ENCODE measurements at regions not wholly inside any gene's neighbourhood (a gene's known extent, or its start where the extent isn't known, plus 50 kb on each side); places are given as distances from the start of the nearest gene placed in this dataset.

DNA sequence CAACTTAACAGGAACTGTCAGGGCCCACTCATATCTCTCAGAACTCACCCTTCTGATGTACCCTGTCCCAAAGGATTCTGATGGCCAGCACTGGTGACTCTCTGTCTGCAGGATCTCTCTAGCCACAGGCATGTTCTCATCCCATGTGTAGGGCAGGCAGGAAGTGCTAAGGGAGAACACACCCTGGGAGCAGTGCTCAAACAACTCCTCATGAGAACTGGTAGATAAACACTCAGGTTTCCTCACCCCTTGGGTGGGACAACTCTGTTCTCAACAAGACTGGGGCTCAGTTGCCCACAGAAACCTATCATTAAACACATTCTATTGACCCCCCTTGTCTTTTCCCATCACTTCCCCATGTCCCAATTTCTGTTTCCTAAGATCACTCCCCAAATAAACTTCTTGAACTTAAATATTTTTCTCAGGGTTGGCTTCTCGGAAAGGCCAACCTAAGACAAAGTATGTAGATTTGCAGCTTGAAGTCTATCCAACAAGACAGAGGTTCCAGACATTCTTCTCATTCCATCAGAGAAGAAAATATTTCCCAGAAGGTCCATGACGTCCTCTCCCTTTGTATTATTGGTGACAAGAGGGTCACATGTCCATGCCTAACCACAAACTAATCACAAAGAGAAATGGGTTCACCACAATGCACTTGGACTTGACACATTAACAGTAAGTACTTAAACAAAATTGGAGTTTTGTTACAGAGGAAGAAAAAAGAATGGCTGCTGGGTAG lies 276.6 kb upstream of the GADL1 start:
- Histone ChIP-seq H3K36me3 (ENCODE audit: control insufficient read depth in 1 of 2, insufficient read depth in 2 of 2, low read length in 2 of 2) (no peaks in the 10 kb centered on the region), H3K4me2 (ENCODE audit: low read length) (no peak overlapping the region), H3K79me2 (ENCODE audit: insufficient read depth, low read length) (no peaks in the 10 kb centered on the region), H3K9me2 (ENCODE audit: insufficient read depth) (no peaks in the 10 kb centered on the region), H3K4me3 (replicated peaks in 1 of 2; ENCODE audit: low read depth in 1 of 2, low read length in 2 of 2) (no peak overlapping the region), H4K20me1 (ENCODE audit: insufficient read depth) (no peaks in the 10 kb centered on the region), H3K27me3 (ENCODE audit: insufficient read depth, low read length) (no peaks in the 10 kb centered on the region), H3K9ac (ENCODE audit: low read length) (no peak overlapping the region), H3K4me1 (ENCODE audit: control insufficient read depth in 1 of 2, insufficient read depth in 2 of 2, low read length in 2 of 2) (peaks cover 0 to 8% of the 10 kb centered on the region in 2 experiments; a peak in 1 of 4 replicates), H3K27ac (ENCODE audit: low read depth, low read length) (no peak overlapping the region), H2AFZ (ENCODE audit: low read depth, low read length, poor library complexity, severe bottlenecking) (no peak overlapping the region), H3K9me3 (ENCODE audit: control insufficient read depth in 1 of 2, insufficient read depth in 1 of 2, low read depth in 1 of 2, low read length in 2 of 2) (no peaks in the 10 kb centered on the region)
- DNase-seq (ENCODE audit: low read depth, low spot score) (no peak), ATAC-seq (no peak)
- TF ChIP-seq RAD21 (IDR thresholded peaks at IDR 0.05; ENCODE audit: low read depth) (no peak), FOSL1 (IDR thresholded peaks at IDR 0.05; ENCODE audit: low read depth) (no peak), EZH2 (IDR thresholded peaks at IDR 0.05) (no peak), YY1 (IDR thresholded peaks at IDR 0.05; ENCODE audit: extremely low read depth, insufficient replicate concordance, low read depth, low read length) (no peak), SRF (IDR thresholded peaks at IDR 0.05; ENCODE audit: low read depth) (no peak), SP1 (IDR thresholded peaks at IDR 0.05; ENCODE audit: low read depth) (no peak), ZNF274 (IDR thresholded peaks at IDR 0.05; ENCODE audit: low read depth, low read length) (no peak), CEBPB (IDR thresholded peaks at IDR 0.05; ENCODE audit: low read depth) (no peak), ELF1 (IDR thresholded peaks at IDR 0.05; ENCODE audit: borderline replicate concordance, low read depth) (no peak), JUND (IDR thresholded peaks at IDR 0.05) (no peak), SIN3A (IDR thresholded peaks at IDR 0.05; ENCODE audit: low read depth) (no peak)
- TF ChIP-seq, protein P1, sequence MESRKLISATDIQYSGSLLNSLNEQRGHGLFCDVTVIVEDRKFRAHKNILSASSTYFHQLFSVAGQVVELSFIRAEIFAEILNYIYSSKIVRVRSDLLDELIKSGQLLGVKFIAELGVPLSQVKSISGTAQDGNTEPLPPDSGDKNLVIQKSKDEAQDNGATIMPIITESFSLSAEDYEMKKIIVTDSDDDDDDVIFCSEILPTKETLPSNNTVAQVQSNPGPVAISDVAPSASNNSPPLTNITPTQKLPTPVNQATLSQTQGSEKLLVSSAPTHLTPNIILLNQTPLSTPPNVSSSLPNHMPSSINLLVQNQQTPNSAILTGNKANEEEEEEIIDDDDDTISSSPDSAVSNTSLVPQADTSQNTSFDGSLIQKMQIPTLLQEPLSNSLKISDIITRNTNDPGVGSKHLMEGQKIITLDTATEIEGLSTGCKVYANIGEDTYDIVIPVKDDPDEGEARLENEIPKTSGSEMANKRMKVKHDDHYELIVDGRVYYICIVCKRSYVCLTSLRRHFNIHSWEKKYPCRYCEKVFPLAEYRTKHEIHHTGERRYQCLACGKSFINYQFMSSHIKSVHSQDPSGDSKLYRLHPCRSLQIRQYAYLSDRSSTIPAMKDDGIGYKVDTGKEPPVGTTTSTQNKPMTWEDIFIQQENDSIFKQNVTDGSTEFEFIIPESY (IDR thresholded peaks at IDR 0.05; ENCODE audit: extremely low read depth, insufficient replicate concordance, low read length): no peak
- intact Hi-C loops (cut with micrococcal nuclease): no loop called here
- POLR2A ChIA-PET: no interaction called here
- RAD21 ChIA-PET (ENCODE audit: low non-redundant PET in 1 of 2, low total read pairs in 2 of 2, uncharacterized antibody in 2 of 2, unreplicated experiment in 2 of 2): no interaction called here
- no TSS peak for BruUV-seq (replicated peaks)
- CTCF ChIA-PET: no interaction called here

Measured in HCT116 (cell line).